ENCODE measurements at regions not wholly inside any gene's neighbourhood (a gene's known extent, or its start where the extent isn't known, plus 50 kb on each side); places are given as distances from the start of the nearest gene placed in this dataset.
"Not testable (repeated sequence)": the region's sequence is repeated elsewhere in the genome, so short reads cannot be mapped to it uniquely, and the experiment has no call there.

DNA sequence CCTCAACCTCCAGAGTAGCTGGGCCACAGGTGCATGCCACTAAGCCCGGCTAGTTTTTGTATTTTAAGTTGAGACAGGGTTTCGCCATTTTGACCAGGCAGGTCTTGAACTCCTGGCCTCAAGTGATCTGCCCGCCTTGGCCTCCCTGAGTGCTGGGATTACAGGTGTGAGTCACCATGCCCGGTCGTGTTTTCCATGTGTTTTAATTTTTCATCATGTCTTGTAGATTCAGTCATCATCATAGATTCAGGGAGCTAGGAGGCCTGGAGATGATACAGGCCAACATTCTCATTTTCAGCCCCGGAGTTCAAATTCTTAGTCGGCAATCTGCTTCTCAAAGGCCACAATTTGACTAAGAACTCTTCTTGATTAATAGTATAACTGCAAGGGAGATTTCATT, 73.5 kb upstream of the GRAMD1B start:
- H3K4me3 Mint-ChIP-seq: peak overlapping the region; percentile 61 to 70 (median 62)
- no peaks in the 10 kb centered on the region for H3K9me3 Mint-ChIP-seq
- H3K27me3 Mint-ChIP-seq (ENCODE audit: low read depth): peaks cover 75% of the 10 kb centered on the region
- H3K36me3 Mint-ChIP-seq (ENCODE audit: low read depth): no peaks in the 10 kb centered on the region
- H3K4me1 Mint-ChIP-seq: peaks cover 9% of the 10 kb centered on the region
- TF ChIP-seq, protein P1, sequence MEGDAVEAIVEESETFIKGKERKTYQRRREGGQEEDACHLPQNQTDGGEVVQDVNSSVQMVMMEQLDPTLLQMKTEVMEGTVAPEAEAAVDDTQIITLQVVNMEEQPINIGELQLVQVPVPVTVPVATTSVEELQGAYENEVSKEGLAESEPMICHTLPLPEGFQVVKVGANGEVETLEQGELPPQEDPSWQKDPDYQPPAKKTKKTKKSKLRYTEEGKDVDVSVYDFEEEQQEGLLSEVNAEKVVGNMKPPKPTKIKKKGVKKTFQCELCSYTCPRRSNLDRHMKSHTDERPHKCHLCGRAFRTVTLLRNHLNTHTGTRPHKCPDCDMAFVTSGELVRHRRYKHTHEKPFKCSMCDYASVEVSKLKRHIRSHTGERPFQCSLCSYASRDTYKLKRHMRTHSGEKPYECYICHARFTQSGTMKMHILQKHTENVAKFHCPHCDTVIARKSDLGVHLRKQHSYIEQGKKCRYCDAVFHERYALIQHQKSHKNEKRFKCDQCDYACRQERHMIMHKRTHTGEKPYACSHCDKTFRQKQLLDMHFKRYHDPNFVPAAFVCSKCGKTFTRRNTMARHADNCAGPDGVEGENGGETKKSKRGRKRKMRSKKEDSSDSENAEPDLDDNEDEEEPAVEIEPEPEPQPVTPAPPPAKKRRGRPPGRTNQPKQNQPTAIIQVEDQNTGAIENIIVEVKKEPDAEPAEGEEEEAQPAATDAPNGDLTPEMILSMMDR (IDR thresholded peaks at IDR 0.05; ENCODE audit: unreplicated experiment in 3 of 3): no peak
- no peak overlapping the region for H3K27ac Mint-ChIP-seq

DNA sequence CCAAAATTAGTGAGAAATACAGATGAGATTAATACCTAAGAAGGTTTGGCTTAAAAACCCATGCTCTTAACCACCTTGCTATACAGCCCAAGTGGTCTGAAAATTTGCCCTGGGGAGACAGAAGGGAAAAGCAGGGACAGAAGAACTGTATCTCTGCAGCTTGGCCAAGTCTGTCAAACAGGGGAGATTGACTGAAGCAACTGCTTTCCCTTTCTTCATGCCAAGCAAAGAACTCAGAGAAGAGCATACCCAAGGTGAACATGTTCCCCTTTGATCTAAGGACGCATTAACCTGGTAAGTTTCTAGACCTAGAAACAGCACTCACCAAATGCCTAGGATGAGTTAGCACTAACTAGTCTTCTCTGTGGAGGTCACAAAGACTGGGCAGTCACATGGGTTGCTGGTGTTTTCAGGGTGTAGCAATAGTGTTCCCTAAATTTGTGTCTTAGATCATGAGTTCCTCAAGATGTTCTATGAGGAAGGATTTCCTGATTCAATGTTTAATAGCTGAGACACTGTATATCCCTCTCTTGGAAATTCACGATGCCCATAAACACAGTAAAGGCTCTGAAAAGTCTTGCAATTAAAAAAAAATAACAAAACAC, 75.6 kb upstream of the GRAMD1B start:
- peaks cover 13% of the 10 kb centered on the region for H3K4me1 Mint-ChIP-seq
- no peak overlapping the region for H3K27ac Mint-ChIP-seq
- H3K36me3 Mint-ChIP-seq (ENCODE audit: low read depth): no peaks in the 10 kb centered on the region
- no peak overlapping the region for H3K4me3 Mint-ChIP-seq
- no peaks in the 10 kb centered on the region for H3K9me3 Mint-ChIP-seq
- TF ChIP-seq, protein P1 (IDR thresholded peaks at IDR 0.05; ENCODE audit: unreplicated experiment in 3 of 3): no peak
- H3K27me3 Mint-ChIP-seq (ENCODE audit: low read depth): peaks cover 54% of the 10 kb centered on the region

DNA sequence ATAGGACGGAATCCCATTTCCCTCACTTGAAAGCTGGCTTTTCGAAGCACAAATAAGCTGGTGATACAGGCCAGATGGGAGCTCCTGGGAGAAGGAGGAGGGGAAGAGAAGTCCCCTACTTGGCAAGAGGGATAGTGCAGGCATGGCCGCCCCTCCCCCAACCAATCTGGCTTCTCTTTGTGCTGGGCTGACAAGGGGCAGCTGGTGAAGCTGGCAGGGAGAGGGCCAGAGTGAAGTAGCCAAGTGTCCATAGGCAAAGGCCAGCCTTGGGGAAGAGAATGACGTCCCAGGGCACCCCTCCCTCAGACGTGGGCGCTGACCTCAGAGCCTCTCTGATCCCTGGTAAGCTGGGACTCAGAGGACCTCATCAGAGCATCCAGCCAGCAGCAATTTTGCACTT, 78.7 kb upstream of the GRAMD1B start:
- Mint-ChIP-seq H3K27me3 (ENCODE audit: low read depth) (peaks cover 27% of the 10 kb centered on the region), H3K4me3 (no peak overlapping the region), H3K4me1 (peaks cover 7% of the 10 kb centered on the region), H3K27ac (peak overlapping the region in 1 of 3 experiments; percentile 51), H3K36me3 (ENCODE audit: low read depth) (no peaks in the 10 kb centered on the region), H3K9me3 (no peaks in the 10 kb centered on the region)
- TF ChIP-seq, protein P1 (IDR thresholded peaks at IDR 0.05; ENCODE audit: unreplicated experiment in 3 of 3): no peak

DNA sequence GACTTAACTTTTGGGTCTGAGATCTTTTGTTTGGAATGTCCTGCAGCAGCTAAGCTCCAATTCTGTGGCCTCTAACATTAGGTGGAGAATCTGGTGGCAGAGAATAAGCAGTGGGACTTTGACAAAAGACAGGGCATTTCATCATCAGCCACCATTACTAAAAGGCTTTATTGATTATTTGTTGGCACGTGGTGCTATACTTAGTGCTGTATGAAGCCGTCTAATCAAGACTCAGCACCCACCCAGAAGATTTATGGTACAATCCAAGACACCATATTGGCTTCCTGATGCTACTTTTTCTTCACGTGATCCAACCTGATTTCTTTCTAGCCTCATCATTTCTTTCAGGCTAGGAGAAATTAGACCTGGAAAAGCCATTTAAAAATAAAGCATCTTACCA, 80.7 kb upstream of the GRAMD1B start:
- H3K27ac Mint-ChIP-seq: no peak overlapping the region
- no peaks in the 10 kb centered on the region for H3K36me3 Mint-ChIP-seq (ENCODE audit: low read depth)
- H3K27me3 Mint-ChIP-seq (ENCODE audit: low read depth): peaks cover 21% of the 10 kb centered on the region
- H3K4me1 Mint-ChIP-seq: peaks cover 24% of the 10 kb centered on the region
- TF ChIP-seq, protein P1 (IDR thresholded peaks at IDR 0.05; ENCODE audit: unreplicated experiment in 3 of 3): no peak
- no peaks in the 10 kb centered on the region for H3K9me3 Mint-ChIP-seq
- H3K4me3 Mint-ChIP-seq: no peak overlapping the region

DNA sequence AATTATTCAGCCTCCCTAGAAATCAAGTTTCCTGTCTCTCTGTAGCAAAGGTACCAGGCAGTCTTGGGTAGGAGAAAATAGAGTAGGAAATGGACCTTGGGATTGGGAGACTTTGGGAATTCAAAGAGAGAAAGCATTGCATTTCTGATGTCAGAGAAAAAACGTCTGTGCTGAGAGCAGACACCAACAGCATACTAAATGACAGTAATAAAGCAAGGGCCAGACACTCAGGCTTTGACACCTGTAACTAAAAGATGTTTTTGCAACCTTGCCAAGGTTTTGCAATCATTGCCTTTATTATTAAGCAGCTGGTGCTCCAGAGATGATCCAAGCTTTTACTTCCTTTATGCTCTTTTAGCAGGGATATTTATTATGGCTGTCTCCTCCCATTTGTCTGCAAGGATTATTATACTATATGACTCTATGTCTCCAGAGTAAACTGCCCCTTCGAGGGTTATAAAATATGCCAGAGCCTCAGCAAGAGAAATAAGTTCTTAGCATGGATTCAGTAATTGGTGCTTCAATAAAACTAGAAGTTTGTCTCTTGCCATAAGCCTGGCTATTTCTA, 85.2 kb upstream of the GRAMD1B start:
- Mint-ChIP-seq H3K4me3 (no peak overlapping the region), H3K27me3 (ENCODE audit: low read depth) (peaks cover 32% of the 10 kb centered on the region), H3K4me1 (peaks cover 19% of the 10 kb centered on the region), H3K9me3 (peaks cover 3% of the 10 kb centered on the region), H3K36me3 (ENCODE audit: low read depth) (no peaks in the 10 kb centered on the region), H3K27ac (peak overlapping the region in 2 of 3 experiments; percentile 25 to 37)
- TF ChIP-seq, protein P1 (IDR thresholded peaks at IDR 0.05; ENCODE audit: unreplicated experiment in 3 of 3): no peak

DNA sequence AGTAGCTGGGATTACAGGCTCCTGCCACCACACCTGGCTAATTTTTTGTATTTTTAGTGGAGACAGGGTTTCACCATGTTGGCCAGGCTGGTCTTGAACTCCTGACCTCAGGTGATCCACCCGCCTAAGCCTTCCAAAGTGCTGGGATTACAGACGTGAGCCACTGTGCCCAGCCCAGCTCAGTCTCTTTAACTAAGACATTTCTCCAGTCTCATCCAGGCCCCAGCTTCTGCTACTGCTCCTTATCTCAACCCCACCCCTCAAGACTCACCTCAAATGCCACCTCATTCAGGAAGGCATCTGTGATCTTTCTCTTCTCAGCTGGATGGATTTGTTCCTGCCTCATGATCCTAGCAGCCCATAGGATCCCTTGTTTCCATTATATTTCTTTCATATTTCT, 85.9 kb upstream of the GRAMD1B start:
- Mint-ChIP-seq H3K27ac (peak overlapping the region in 1 of 3 experiments; percentile 21), H3K4me1 (peaks cover 19% of the 10 kb centered on the region), H3K27me3 (ENCODE audit: low read depth) (peaks cover 32% of the 10 kb centered on the region)
- not testable (repeated sequence) for H3K36me3 Mint-ChIP-seq (ENCODE audit: low read depth); H3K4me3 Mint-ChIP-seq; H3K9me3 Mint-ChIP-seq

Data from nephron (organoid).